ENCODE measurements at regions not wholly inside any gene's neighbourhood (a gene's known extent, or its start where the extent isn't known, plus 50 kb on each side); places are given as distances from the start of the nearest gene placed in this dataset.

DNA sequence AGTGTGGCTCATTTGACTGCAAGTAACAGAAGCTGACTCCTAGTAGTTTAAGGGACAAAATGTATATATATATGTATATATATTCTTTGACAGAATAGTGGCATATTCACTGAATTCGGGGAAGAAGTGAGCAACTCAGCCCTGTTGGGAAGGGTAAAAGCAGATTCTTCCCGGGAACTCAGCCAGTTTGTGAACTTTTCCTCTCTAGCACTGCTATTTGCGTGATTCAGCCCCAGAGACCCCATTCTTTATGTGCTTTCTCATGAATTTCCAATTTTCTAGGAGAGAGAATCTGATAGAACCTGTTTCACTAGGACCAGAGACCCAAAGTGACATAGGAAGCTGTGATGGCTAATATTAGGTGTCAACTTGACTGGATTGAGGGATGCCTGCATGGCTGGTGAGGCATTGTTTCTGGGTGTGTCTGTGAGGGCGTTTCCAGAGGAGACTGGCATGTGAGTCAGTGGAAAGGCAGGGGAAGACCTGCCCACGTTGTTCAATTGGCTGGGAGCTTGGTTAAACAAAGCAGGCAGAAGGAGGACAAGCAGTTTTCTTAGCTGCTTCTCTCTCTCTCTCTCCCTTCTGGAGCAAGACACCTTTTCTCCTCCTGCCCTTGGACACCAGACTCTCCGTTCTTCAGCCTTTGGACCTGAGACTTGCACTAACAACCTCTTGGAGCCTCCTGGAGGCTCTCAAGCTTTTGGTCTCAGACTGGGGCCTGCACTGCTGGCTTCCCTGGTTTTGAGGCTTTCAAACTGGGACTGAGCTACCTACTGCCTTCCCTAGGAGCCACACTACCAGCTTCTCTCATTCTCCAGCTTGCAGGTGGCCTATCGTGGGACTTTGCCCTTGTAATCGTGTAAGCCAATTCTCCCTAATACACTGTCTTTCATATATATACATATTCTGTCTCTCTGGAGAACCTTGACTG lies 93.4 kb upstream of the KCNK1 start:
- DNase-seq, result no peak

DNA sequence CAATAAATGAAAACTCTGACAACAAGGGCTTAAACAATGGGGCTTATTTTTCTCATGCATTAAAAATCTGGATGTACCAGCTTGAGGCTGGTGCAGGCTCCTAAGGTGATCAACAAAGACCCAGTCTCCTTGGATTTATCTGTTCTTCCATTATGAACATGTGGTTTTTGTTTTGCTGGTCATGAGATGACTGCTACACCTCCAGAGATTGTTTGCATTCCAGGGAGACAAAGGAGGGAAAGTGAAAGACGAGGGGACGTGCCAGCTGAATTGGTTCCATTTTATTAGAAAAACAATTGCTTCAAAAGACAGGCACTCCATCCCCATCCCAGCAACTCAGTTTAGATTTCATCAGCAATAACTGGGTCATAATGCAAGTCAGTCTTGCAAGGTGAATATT lies 90.9 kb upstream of the KCNK1 start:
- DNase-seq, result peak; percentile 20

DNA sequence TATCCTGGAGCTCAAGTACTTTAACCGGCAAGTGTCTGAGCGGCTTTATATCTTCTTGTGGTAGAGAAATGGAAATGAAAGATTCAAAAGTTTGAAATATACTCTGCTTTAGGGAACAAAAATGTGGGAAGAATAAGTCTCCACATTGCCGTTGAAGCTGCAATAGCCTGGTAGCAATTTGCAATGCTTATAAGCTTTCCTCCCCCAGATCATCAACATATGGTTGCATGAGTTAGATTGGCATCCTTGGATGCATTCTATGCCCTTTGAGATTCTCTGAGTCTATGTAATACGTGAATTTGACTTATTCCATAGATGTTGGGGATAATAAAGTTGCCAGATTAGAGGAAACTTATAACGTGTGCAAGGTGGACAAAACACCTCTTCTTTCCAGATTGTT lies 86.1 kb upstream of the KCNK1 start:
- DNase-seq, result no peak

DNA sequence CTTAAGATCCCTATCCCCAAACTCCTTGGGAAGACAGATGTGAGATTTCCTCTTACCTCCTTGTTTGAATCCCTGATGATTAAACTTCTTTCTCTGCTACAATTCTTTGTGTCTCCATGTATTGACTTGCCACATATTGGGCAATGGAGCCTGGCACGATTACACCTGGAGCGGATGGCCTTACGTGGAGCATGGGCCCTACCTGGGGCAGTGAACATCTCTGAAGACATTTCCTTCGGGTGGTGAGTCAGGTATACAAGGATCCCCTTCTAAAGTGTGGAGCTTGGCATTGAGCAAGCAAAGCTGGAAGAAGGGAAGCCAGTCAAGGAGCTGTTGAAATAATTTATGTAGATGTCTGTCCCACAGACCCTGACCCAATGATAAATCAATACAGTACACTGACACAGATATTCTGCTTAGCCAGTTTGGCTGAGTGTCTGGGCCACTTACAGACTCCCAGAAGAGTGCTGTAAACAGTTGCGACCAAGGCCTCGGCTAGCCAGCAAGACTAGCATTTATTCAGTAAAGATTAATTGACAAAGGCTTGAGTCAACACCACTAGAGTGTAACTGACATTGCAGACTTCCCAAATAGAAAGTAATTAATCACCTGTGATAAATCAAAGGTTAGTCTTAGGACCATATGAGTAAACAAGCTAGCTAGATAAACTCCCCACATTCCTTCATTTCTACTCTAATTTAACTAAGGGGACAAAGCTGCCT lies 83.1 kb upstream of the KCNK1 start:
- DNase-seq, result no peak

DNA sequence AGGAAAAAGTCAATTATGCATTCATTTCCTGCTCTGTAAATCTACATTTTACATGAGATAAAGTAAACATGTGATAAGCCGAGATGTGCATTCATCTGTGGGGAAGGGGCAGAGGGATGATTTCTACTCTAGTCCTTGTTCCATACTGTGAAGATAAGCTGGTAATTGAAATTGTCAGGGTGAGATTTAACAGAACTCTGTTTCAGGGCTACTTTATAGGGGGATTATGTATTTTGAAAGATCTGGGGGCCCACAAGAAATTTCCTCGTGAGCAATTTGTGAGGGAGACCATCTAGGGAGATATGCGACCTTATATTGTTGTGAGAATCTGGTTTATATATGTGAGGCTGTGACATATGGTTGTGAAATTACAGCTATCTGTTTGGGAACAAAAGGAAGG lies 73.1 kb upstream of the KCNK1 start:
- no peak for DNase-seq

DNA sequence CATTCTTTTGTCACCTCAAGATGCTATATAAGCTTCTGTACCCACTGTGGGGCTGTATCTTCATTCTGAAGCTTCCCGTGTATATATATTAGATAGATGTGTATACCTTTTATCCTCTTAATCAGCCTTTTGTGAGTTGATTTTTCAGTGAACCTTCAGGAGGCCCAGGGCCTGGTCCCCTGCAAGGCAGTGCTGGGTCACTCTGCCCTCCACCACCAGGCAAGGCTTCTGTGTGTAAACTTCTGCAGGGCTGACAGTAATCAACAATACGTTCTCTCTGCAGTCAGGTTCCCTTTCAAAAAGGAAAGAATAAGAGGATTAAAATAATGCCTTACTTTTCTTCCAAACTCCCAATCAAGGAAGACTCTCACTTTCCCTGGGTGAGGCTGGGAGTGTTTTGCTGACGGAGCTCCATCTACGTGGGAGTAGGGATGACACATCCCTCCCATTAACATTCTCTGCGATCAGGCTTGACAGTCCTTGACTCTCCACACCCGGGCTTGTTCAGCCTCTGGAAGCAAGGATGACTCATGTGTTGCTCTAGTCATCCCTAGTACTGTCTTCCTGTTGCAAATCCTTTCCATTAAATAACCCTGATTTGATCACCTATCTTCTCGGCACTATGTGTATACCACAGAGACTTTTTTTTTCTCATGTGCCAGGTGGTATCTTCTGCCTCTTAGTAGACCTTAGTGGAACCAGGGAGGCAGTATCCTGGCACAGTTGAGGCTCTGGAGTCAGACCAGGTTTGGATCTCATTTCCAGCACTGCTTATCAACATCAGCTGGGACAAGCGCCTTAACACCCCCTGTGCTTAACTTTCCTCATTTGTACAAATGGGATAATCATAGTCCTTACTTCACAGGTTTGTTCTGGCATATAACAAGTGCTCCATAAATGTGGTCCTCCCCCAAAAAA lies 70.3 kb upstream of the KCNK1 start:
- DNase-seq, result no peak

DNA sequence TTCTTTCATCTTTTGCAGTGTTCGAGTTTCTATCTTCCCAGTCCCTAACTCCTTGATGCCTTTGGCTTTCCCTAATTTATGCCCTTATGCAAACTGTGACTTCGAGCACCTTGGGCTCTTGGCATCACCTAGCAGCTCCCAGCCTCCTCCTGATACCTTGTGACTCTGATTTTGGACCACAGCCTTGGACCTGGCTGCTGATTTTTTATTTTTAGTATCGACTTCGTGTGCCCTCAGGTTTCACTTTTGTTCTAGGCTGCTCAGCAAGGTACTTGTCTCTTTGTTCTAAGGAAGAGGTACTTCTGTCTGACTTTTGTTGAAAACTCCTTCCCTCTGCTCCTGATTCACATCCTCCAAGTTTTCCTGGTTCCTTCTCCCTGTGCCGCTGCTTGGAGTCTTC lies 69.6 kb upstream of the KCNK1 start:
- DNase-seq, result no peak

DNA sequence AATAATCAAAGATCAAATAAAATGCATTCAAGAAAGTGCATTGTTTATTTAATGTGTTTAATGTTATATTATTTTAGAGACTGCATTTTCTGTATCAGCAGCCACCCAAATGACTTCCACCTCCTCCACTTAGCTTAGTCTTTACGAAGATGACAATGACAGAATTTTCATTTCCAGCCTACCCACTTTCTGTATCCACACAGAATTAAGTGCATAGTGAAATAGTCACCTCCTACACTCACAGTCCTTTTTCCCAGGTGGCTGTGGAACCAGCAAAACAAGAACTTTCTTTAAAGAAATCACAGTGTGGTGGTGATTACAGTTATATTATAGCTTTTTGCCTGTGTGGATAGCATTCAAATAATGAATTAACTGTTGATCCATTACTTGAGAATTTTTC lies 66.2 kb upstream of the KCNK1 start:
- no peak for DNase-seq

DNA sequence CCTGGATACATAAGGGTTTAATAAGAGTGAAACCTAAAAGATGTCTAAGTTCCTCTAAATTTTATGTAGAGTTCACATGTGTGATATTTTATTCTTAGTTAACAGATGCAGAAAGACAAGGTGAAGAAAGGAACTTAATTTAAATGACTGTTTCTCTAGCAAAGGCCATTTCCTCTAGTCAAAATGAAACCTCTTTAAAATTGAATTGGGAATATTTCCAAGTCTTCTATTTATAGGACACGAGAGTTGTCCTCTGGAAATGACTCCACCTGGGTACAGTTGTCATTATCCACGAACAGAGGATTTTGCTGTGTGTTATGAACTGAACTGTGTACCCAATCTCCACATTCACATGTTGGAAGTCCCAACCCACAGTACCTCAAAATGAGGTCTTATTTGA lies 64.5 kb upstream of the KCNK1 start:
- DNase-seq, result no peak

DNA sequence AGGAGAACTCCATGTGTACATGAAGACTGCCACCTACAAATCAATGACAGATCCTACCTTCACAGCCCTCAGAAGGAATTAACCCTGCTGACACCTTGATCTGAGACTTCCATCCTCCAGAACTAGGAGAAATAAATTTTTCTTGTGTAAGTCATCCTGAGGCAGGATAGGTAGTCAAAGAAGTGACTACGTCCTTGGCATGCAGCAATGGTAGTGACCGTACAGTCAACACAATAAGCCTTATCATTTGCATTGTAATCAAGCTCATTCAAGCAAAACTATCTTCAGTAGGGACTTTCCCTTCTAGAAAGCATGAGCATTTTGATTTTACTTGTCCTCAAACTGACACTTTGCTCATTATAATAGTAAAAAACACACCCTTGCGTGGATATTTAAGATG lies 64.0 kb upstream of the KCNK1 start:
- no peak for DNase-seq

DNA sequence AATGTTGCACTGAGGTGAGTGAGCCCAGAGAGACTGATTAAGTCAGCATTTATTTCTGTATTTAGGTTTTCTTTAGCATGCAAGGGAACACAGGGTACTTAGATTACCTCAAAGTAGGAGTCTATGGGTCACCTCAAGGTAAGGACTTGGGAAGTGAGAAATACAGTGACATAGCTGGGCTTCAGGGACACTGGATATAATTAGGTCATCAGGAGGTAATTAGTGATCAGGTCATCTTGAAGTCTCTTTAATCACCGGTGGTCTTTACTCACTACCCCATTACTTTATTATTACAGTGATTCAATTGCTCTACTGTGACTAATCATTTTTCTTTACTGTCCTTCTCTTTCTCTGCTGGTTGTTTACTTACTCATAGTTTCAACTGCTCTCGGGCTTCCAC lies 59.9 kb upstream of the KCNK1 start:
- DNase-seq, result no peak

DNA sequence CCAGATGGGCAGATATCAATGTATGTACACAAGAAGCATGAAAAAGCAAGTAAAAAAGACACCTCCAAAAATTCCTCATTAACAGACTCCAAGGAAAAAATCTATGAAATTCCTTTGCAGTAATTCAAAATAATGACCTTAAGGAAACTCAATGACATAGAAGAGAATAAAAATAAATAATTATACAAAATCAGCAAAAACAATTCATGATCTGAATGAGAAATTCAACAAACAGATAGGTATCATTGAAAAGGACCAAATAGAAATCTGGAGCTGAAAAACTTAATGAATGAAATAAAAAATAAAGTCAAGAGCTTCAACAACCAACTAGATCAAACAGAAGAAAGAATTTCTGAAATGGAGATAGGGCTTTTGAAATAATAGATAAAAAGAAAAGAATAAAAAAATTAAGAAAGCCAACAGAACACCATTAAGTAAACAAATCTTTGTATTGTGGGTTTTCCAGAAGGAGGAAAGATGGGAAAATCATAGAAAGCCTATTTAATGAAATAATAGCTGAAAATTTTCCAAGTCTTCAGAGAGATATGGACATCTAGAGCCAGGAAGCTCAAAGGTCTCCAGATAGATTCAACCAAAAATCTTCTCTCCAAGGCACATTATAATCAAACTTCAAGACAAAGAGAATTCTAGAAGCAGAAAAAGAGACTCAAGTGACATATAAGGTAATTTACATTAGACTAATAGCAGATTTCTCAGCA lies 52.0 kb upstream of the KCNK1 start:
- no peak for DNase-seq
